ENCODE measurements at regions not wholly inside any gene's neighbourhood (a gene's known extent, or its start where the extent isn't known, plus 50 kb on each side); places are given as distances from the start of the nearest gene placed in this dataset.

DNA sequence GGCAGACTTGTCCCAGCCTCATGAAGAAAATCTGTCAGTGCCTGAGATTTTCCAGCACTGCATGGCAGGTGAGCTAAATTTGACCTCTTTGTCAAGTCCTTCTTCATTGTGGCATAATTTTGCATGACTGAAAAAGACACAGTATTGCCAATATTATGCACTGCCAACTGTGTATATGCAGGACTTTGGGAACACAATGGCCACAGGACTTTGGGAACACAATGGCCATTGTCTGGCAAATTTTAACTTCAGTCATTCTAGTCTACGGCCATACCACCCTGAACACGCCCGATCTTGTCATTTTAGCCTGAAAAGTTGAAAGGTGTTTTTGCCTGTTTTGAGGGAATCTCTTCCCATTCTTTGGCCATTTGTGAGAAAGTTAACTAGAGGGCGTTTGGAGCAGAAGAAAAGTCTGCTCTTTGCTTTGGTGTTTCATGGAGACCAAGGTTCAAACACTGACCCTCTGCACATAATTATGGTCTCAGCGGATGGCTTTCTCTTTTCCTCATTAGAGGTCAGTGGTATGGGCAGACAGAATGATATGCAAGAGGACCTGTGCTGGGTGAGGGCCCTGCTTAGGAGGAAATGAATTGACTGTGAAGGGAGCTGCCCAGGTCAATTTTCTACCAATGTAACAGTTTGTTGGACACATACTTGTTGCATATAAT, 72.4 kb upstream of the NEK7 start:
- H3K27ac Mint-ChIP-seq: no peak overlapping the region; a peak in 1 of 7 replicates
- H3K4me1 Mint-ChIP-seq: peaks cover 7 to 11% of the 10 kb centered on the region in 2 experiments
- no peak overlapping the region for H2BK120ac ChIP-seq (ENCODE audit: low read depth, low read length, poor library complexity, severe bottlenecking)

More for the DNA sequence above, 72.4 kb upstream of the NEK7 start:
- Histone ChIP-seq H2BK20ac (ENCODE audit: low read depth, low read length, poor library complexity, severe bottlenecking) (no peak overlapping the region), H3K23me2 (ENCODE audit: insufficient read length, low read depth, low read length, poor library complexity, severe bottlenecking) (no peaks in the 10 kb centered on the region), H3K14ac (ENCODE audit: insufficient read depth, low read length) (no peak overlapping the region), H3T11ph (ENCODE audit: low read length) (no peak overlapping the region), H3K4me2 (ENCODE audit: insufficient read depth, insufficient read length, low read length) (no peak overlapping the region), H4K8ac (replicated peaks; ENCODE audit: insufficient read length, low read depth, low read length) (no peak overlapping the region), H3K9ac (ENCODE audit: extremely low read depth, insufficient read length, low read length) (no peak overlapping the region), H2AK5ac (ENCODE audit: insufficient read length, low read length) (no peak overlapping the region), H4K5ac (ENCODE audit: insufficient read length, low read depth, low read length) (no peak overlapping the region), H3K56ac (ENCODE audit: insufficient read length, low read depth, low read length) (no peak overlapping the region), H2BK12ac (ENCODE audit: insufficient read length, low read depth, low read length) (no peak overlapping the region), H2AFZ (ENCODE audit: low read length) (no peak overlapping the region), H2BK15ac (ENCODE audit: low read depth, low read length) (no peak overlapping the region), H3K9me3 (ENCODE audit: control insufficient read depth, low read depth, low read length) (no peaks in the 10 kb centered on the region), H4K20me1 (ENCODE audit: control insufficient read depth, insufficient read depth, insufficient read length) (no peaks in the 10 kb centered on the region), H3K79me2 (ENCODE audit: insufficient read depth, low read length) (no peaks in the 10 kb centered on the region), H3K79me1 (ENCODE audit: insufficient read depth, low read depth, low read length, poor library complexity, severe bottlenecking) (no peaks in the 10 kb centered on the region), H3K18ac (ENCODE audit: insufficient read length, low read depth, low read length) (no peak overlapping the region), H3K27ac (ENCODE audit: insufficient read length, low read depth, low read length) (no peak overlapping the region), H4K91ac (ENCODE audit: insufficient read length, low read depth, low read length) (no peak overlapping the region), H3K27me3 (ENCODE audit: insufficient read depth, low read length) (no peaks in the 10 kb centered on the region), H3K4ac (ENCODE audit: low read depth, low read length) (no peak overlapping the region), H3K4me1 (ENCODE audit: insufficient read depth, low read length) (peaks cover 6% of the 10 kb centered on the region; the same call in 1 of the 2 replicates), H2BK5ac (ENCODE audit: insufficient read length, low read length) (no peak overlapping the region), H3K23ac (ENCODE audit: insufficient read length, low read depth, low read length) (no peak overlapping the region)
- Mint-ChIP-seq H3K4me3 (no peak overlapping the region), H3K36me3 (ENCODE audit: insufficient read depth in 1 of 3, low read depth in 3 of 3) (no peaks in the 10 kb centered on the region; a peak in 1 of 7 replicates), H3K9me3 (no peaks in the 10 kb centered on the region; a peak in 1 of 5 replicates), H3K27me3 (ENCODE audit: low read depth) (no peaks in the 10 kb centered on the region)
- DNase-seq: no peak
- TF ChIP-seq, protein P1, sequence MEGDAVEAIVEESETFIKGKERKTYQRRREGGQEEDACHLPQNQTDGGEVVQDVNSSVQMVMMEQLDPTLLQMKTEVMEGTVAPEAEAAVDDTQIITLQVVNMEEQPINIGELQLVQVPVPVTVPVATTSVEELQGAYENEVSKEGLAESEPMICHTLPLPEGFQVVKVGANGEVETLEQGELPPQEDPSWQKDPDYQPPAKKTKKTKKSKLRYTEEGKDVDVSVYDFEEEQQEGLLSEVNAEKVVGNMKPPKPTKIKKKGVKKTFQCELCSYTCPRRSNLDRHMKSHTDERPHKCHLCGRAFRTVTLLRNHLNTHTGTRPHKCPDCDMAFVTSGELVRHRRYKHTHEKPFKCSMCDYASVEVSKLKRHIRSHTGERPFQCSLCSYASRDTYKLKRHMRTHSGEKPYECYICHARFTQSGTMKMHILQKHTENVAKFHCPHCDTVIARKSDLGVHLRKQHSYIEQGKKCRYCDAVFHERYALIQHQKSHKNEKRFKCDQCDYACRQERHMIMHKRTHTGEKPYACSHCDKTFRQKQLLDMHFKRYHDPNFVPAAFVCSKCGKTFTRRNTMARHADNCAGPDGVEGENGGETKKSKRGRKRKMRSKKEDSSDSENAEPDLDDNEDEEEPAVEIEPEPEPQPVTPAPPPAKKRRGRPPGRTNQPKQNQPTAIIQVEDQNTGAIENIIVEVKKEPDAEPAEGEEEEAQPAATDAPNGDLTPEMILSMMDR (conservative IDR thresholded peaks at IDR 0.05): no peak
- no CpG with 5 or more reads among the region's 5 CpGs for WGBS (ENCODE audit: extremely low coverage, insufficient read length, low lambda C conversion rate)
